Gastrocnemius medialis (tissue), 4 donors: ENCODE measurements at regions not wholly inside any gene's neighbourhood (a gene's known extent, or its start where the extent isn't known, plus 50 kb on each side); places are given as distances from the start of the nearest gene placed in this dataset.

Source experiments
- CTCF ChIP-seq, 5 experiments: fragments of 450-650 bp in 3 of 5; fragments of 200-600 bp in 2 of 5; sonication (generic) in 2 of 5; IDR thresholded peaks in 4 of 5; conservative IDR thresholded peaks in 1 of 5; 1 replicate in 4 of 5; 2 replicates in 1 of 5; pipeline ENCODE4 v1.5.1; 2016 to 2019; ENCODE audit warnings: antibody characterized with exemption in 5 of 5, mild to moderate bottlenecking in 3 of 5, moderate library complexity in 3 of 5
- POLR2A ChIP-seq, 2 donors: fragments of 450-650 bp; IDR thresholded peaks; one replicate each; pipeline ENCODE4 v1.6.1; 2017; ENCODE audit warnings: antibody characterized with exemption in 2 of 2, mild to moderate bottlenecking in 2 of 2, moderate library complexity in 2 of 2

GRCh38 chrX:131613260-131613659 is 69.4 kb downstream of the OR13H1 start:
- TF ChIP-seq CTCF (IDR thresholded peaks at IDR 0.05 in 4 of 5, conservative IDR thresholded peaks at IDR 0.05 in 1 of 5) (no peak), POLR2A (IDR thresholded peaks at IDR 0.05) (no peak)
